ENCODE measurements at regions not wholly inside any gene's neighbourhood (a gene's known extent, or its start where the extent isn't known, plus 50 kb on each side); places are given as distances from the start of the nearest gene placed in this dataset.

DNA sequence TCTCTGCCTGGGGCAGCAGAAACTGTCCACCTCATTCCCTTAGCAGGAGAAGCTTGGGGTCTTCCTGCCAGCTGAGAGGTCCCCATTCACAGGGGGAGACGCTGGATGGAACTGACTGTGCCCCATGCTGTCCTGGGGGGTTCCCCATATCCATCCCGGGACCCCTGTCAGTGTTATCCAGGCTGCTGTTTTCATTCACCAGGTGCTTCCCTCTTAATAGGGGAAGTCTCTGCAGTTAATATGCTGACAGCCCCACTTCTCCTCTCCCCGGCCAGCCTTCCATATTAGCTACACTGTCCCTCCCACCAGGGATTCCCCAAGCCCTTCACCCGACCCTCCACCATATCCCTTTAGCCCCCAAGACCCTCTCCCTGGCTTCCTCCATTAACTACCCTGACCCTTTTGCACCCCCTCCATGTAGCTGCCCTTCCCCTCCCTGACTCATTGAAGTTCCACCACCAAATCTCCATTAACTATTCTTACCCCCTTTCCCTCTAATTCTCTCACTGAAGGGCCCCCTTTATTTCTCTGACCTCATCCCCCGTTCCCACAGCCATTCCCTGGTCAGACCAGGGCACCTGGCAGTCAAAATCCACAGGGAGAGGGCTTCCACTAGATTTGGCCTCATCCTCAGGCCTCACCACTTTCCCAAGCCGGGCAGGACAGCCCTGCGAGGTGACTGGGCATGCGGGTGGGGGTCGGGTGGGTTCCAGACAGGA is 92.0 kb upstream of the PAX2 start:
- Histone ChIP-seq H3K18ac (ENCODE audit: low read depth in 1 of 2, low read length in 2 of 2) (no peak overlapping the region), H2BK5ac (ENCODE audit: low read depth, low read length, poor library complexity, severe bottlenecking) (no peak overlapping the region), H4K91ac (ENCODE audit: low read length) (no peak overlapping the region), H2BK12ac (ENCODE audit: low read length in 2 of 2) (no peak overlapping the region), H3K9me3 (ENCODE audit: control insufficient read depth, low read length) (no peaks in the 10 kb centered on the region), H3K23ac (ENCODE audit: low read length in 2 of 2) (no peak overlapping the region), H3K4me3 (ENCODE audit: insufficient read depth in 1 of 2, low read depth in 1 of 2, low read length in 2 of 2) (no peak overlapping the region), H2BK15ac (ENCODE audit: low read depth, poor library complexity, severe bottlenecking) (no peak overlapping the region), H3K9ac (ENCODE audit: low read length) (no peak overlapping the region), H3K79me1 (replicated peaks; ENCODE audit: low read length, poor library complexity, severe bottlenecking) (no peaks in the 10 kb centered on the region), H3K27me3 (ENCODE audit: control insufficient read depth in 1 of 2, insufficient read depth in 1 of 2, low read length in 2 of 2) (peaks cover 64 to 72% of the 10 kb centered on the region in 2 experiments), H4K8ac (ENCODE audit: low read length) (no peak overlapping the region), H3K36me3 (ENCODE audit: control insufficient read depth in 1 of 2, insufficient read depth in 2 of 2, low read depth in 1 of 2, low read length in 2 of 2) (no peaks in the 10 kb centered on the region), H2BK120ac (ENCODE audit: low read depth, low read length) (no peak overlapping the region), H3K4ac (ENCODE audit: low read depth in 1 of 2, low read length in 2 of 2) (no peak overlapping the region), H2AK5ac (ENCODE audit: low read length, severe bottlenecking) (no peak overlapping the region), H3K4me2 (ENCODE audit: low read length, poor library complexity, severe bottlenecking) (no peak overlapping the region), H3K27ac (ENCODE audit: low read length, poor library complexity, severe bottlenecking) (no peak overlapping the region), H2AFZ (ENCODE audit: low read depth, low read length) (no peak overlapping the region), H3K14ac (ENCODE audit: low read length in 2 of 2) (no peak overlapping the region), H3K4me1 (ENCODE audit: control insufficient read depth, insufficient read depth, low read depth, low read length) (peaks cover 24% of the 10 kb centered on the region)
- no peak for DNase-seq
- WGBS, result 8% methylated on average over 9 of the region's 9 CpGs

GRCh38 chr10:100653957-100654781 is 91.2 kb upstream of the PAX2 start:
- Histone ChIP-seq H3K4me2 (ENCODE audit: low read length, poor library complexity, severe bottlenecking) (peak overlapping the region; percentile 17), H2AFZ (ENCODE audit: low read depth, low read length) (no peak overlapping the region), H3K18ac (ENCODE audit: low read depth in 1 of 2, low read length in 2 of 2) (no peak overlapping the region), H2AK5ac (ENCODE audit: low read length, severe bottlenecking) (no peak overlapping the region), H3K4me3 (ENCODE audit: insufficient read depth in 1 of 2, low read depth in 1 of 2, low read length in 2 of 2) (no peak overlapping the region), H4K8ac (ENCODE audit: low read length) (no peak overlapping the region), H2BK12ac (ENCODE audit: low read length in 2 of 2) (no peak overlapping the region), H3K27me3 (ENCODE audit: control insufficient read depth in 1 of 2, insufficient read depth in 1 of 2, low read length in 2 of 2) (peaks cover 72 to 74% of the 10 kb centered on the region in 2 experiments), H3K79me1 (replicated peaks; ENCODE audit: low read length, poor library complexity, severe bottlenecking) (no peaks in the 10 kb centered on the region), H3K36me3 (ENCODE audit: control insufficient read depth in 1 of 2, insufficient read depth in 2 of 2, low read depth in 1 of 2, low read length in 2 of 2) (no peaks in the 10 kb centered on the region), H4K91ac (ENCODE audit: low read length) (no peak overlapping the region), H2BK5ac (ENCODE audit: low read depth, low read length, poor library complexity, severe bottlenecking) (no peak overlapping the region), H3K23ac (ENCODE audit: low read length in 2 of 2) (no peak overlapping the region), H3K4ac (ENCODE audit: low read depth in 1 of 2, low read length in 2 of 2) (no peak overlapping the region), H3K9me3 (ENCODE audit: control insufficient read depth, low read length) (no peaks in the 10 kb centered on the region), H2BK15ac (ENCODE audit: low read depth, poor library complexity, severe bottlenecking) (no peak overlapping the region), H3K27ac (ENCODE audit: low read length, poor library complexity, severe bottlenecking) (no peak overlapping the region), H2BK120ac (ENCODE audit: low read depth, low read length) (no peak overlapping the region), H3K4me1 (ENCODE audit: control insufficient read depth, insufficient read depth, low read depth, low read length) (peaks cover 24% of the 10 kb centered on the region), H3K14ac (ENCODE audit: low read length in 2 of 2) (no peak overlapping the region), H3K9ac (ENCODE audit: low read length) (no peak overlapping the region)
- no peak for DNase-seq
- 1% methylated on average over 57 of the region's 59 CpGs for WGBS

DNA sequence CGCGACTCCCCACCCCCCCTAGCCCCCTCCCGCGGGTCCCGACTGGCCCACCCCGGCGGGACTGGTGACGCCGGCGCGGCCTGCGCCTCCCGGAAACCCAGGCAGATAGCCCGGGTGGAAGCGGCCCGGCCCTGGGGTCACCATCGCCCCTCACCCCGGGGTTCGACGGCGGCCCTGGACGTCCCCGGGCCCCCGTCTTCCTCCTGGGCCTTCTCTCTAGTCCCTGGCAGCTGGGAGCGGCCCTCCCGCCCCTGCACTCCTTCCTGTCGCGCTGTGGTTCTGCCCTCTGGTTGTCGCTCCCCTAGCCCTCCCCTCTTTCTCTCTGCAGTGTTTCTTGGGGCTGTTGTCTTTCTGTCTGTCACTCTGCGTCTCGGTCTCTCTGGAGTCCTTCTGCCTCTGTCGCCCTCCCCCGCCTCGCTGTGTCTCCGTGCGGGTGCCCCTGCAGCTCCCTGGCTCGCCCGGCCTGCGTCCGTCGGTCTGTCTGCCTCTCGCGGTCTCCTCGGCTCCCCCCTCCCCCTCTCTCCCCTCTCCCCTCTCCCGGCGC is 90.5 kb upstream of the PAX2 start:
- no peak overlapping the region for H3K4ac ChIP-seq (ENCODE audit: low read depth in 1 of 2, low read length in 2 of 2)
- H2BK15ac ChIP-seq (ENCODE audit: low read depth, poor library complexity, severe bottlenecking), result no peak overlapping the region
- H3K9ac ChIP-seq (ENCODE audit: low read length), result no peak overlapping the region
- no peaks in the 10 kb centered on the region for H3K36me3 ChIP-seq (ENCODE audit: control insufficient read depth in 1 of 2, insufficient read depth in 2 of 2, low read depth in 1 of 2, low read length in 2 of 2)
- H3K23ac ChIP-seq (ENCODE audit: low read length in 2 of 2), result no peak overlapping the region
- H3K4me3 ChIP-seq (ENCODE audit: insufficient read depth in 1 of 2, low read depth in 1 of 2, low read length in 2 of 2), result no peak overlapping the region
- H3K18ac ChIP-seq (ENCODE audit: low read depth in 1 of 2, low read length in 2 of 2), result no peak overlapping the region
- no peak overlapping the region for H4K8ac ChIP-seq (ENCODE audit: low read length)
- H3K4me1 ChIP-seq (ENCODE audit: control insufficient read depth, insufficient read depth, low read depth, low read length), result peaks cover 24% of the 10 kb centered on the region
- peaks cover 76 to 80% of the 10 kb centered on the region in 2 experiments for H3K27me3 ChIP-seq (ENCODE audit: control insufficient read depth in 1 of 2, insufficient read depth in 1 of 2, low read length in 2 of 2)
- no peak overlapping the region for H3K27ac ChIP-seq (ENCODE audit: low read length, poor library complexity, severe bottlenecking)
- peak overlapping the region; percentile 53 for H3K4me2 ChIP-seq (ENCODE audit: low read length, poor library complexity, severe bottlenecking)
- no peak overlapping the region for H2AFZ ChIP-seq (ENCODE audit: low read depth, low read length)
- no peak overlapping the region for H2BK5ac ChIP-seq (ENCODE audit: low read depth, low read length, poor library complexity, severe bottlenecking)
- no peak for DNase-seq
- H3K79me1 ChIP-seq (replicated peaks; ENCODE audit: low read length, poor library complexity, severe bottlenecking), result no peaks in the 10 kb centered on the region
- WGBS, result 1% methylated on average over 46 of the region's 46 CpGs
- no peaks in the 10 kb centered on the region for H3K9me3 ChIP-seq (ENCODE audit: control insufficient read depth, low read length)
- no peak overlapping the region for H2AK5ac ChIP-seq (ENCODE audit: low read length, severe bottlenecking)
- no peak overlapping the region for H2BK12ac ChIP-seq (ENCODE audit: low read length in 2 of 2)
- no peak overlapping the region for H2BK120ac ChIP-seq (ENCODE audit: low read depth, low read length)
- H4K91ac ChIP-seq (ENCODE audit: low read length), result no peak overlapping the region
- H3K14ac ChIP-seq (ENCODE audit: low read length in 2 of 2), result no peak overlapping the region

DNA sequence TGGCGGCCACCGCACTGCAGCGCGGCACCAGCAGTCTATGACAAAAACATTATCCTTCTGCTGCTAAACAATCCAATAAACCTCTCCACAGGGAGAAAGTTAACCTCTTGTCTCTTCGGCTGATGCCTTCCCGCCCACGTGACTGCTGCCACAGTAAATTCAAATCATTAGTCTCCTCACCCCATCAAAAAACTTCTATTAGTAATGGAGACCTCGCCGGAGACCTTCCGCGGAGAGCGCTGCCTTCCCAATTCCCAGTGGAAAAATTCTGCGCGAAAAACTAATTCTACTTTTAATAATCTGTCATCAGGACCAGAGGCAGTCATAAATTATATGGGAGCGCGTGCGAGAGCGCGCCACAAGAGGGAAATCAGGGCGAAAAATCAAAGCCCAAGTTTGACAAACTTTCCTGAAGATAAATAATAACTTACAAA is 90.0 kb upstream of the PAX2 start:
- Histone ChIP-seq H3K27ac (ENCODE audit: low read length, poor library complexity, severe bottlenecking) (no peak overlapping the region), H3K4me2 (ENCODE audit: low read length, poor library complexity, severe bottlenecking) (peak overlapping the region; percentile 53), H3K18ac (ENCODE audit: low read depth in 1 of 2, low read length in 2 of 2) (no peak overlapping the region), H3K4me1 (ENCODE audit: control insufficient read depth, insufficient read depth, low read depth, low read length) (peaks cover 24% of the 10 kb centered on the region), H2BK120ac (ENCODE audit: low read depth, low read length) (no peak overlapping the region), H2AK5ac (ENCODE audit: low read length, severe bottlenecking) (no peak overlapping the region), H4K91ac (ENCODE audit: low read length) (no peak overlapping the region), H3K27me3 (ENCODE audit: control insufficient read depth in 1 of 2, insufficient read depth in 1 of 2, low read length in 2 of 2) (peaks cover 76 to 81% of the 10 kb centered on the region in 2 experiments), H3K4ac (ENCODE audit: low read depth in 1 of 2, low read length in 2 of 2) (no peak overlapping the region), H3K9me3 (ENCODE audit: control insufficient read depth, low read length) (no peaks in the 10 kb centered on the region), H2AFZ (ENCODE audit: low read depth, low read length) (no peak overlapping the region), H2BK12ac (ENCODE audit: low read length in 2 of 2) (no peak overlapping the region), H3K79me1 (replicated peaks; ENCODE audit: low read length, poor library complexity, severe bottlenecking) (no peaks in the 10 kb centered on the region), H3K14ac (ENCODE audit: low read length in 2 of 2) (no peak overlapping the region), H2BK15ac (ENCODE audit: low read depth, poor library complexity, severe bottlenecking) (no peak overlapping the region), H2BK5ac (ENCODE audit: low read depth, low read length, poor library complexity, severe bottlenecking) (no peak overlapping the region), H3K4me3 (ENCODE audit: insufficient read depth in 1 of 2, low read depth in 1 of 2, low read length in 2 of 2) (no peak overlapping the region), H3K9ac (ENCODE audit: low read length) (no peak overlapping the region), H3K36me3 (ENCODE audit: control insufficient read depth in 1 of 2, insufficient read depth in 2 of 2, low read depth in 1 of 2, low read length in 2 of 2) (no peaks in the 10 kb centered on the region), H4K8ac (ENCODE audit: low read length) (no peak overlapping the region), H3K23ac (ENCODE audit: low read length in 2 of 2) (no peak overlapping the region)
- 2% methylated on average over 20 of the region's 20 CpGs for WGBS
- no peak for DNase-seq

All from mesenchymal stem cell (in vitro differentiated cells and primary cell).